ENCODE measurements at regions not wholly inside any gene's neighbourhood (a gene's known extent, or its start where the extent isn't known, plus 50 kb on each side); places are given as distances from the start of the nearest gene placed in this dataset.

GRCh38 chr18:53819174-53819573 lies 405.3 kb downstream of the MBD2 start:
- TF ChIP-seq ELK1 (IDR thresholded peaks at IDR 0.05; ENCODE audit: borderline replicate concordance, low read depth, low read length) (no peak), POLR2A (IDR thresholded peaks at IDR 0.05; ENCODE audit: low read depth, low read length) (no peak), CTCF (conservative IDR thresholded peaks at IDR 0.05; ENCODE audit: low read depth, low read length) (no peak), FOS (IDR thresholded peaks at IDR 0.05; ENCODE audit: low read depth, low read length) (no peak), RAD21 (IDR thresholded peaks at IDR 0.05; ENCODE audit: low read length) (no peak), SMC3 (IDR thresholded peaks at IDR 0.05; ENCODE audit: low read depth, low read length) (no peak), RCOR1 (IDR thresholded peaks at IDR 0.05; ENCODE audit: insufficient replicate concordance, low read length) (no peak), MAZ (IDR thresholded peaks at IDR 0.05; ENCODE audit: borderline replicate concordance, low read depth, low read length) (no peak), USF2 (IDR thresholded peaks at IDR 0.05; ENCODE audit: low read depth, low read length) (no peak), RFX5 (IDR thresholded peaks at IDR 0.05; ENCODE audit: low read depth, low read length) (no peak), CHD1 (IDR thresholded peaks at IDR 0.05; ENCODE audit: low read depth, low read length) (no peak), BHLHE40 (IDR thresholded peaks at IDR 0.05; ENCODE audit: low read depth, low read length) (no peak), MXI1 (IDR thresholded peaks at IDR 0.05; ENCODE audit: borderline replicate concordance, low read depth, low read length) (no peak)

Measured in IMR-90 (cell line).